AG09309 (cell line): ENCODE measurements at regions not wholly inside any gene's neighbourhood (a gene's known extent, or its start where the extent isn't known, plus 50 kb on each side); places are given as distances from the start of the nearest gene placed in this dataset.
A peak's percentile ranks its signal among the peaks of the same experiment; 100 is the strongest.

Experiments
- DNase-seq: peaks from one replicate; pipeline ENCODE4 v3.0.0-alpha.2; 2010; ENCODE audit warnings: low read depth
- H3K4me3 ChIP-seq: 2 replicates; pipeline ENCODE4 v1.5.1; 2011; ENCODE audit warnings: mild to moderate bottlenecking, low read depth, low read length, moderate library complexity; ENCODE audit not compliant: control insufficient read depth
- CTCF ChIP-seq: IDR thresholded peaks from 2 replicates; pipeline ENCODE4 v1.5.1; 2011; ENCODE audit warnings: mild to moderate bottlenecking, low read depth, low read length, inconsistent platforms; ENCODE audit not compliant: insufficient read depth, control insufficient read depth; ENCODE audit errors: missing control alignments

GRCh38 chr10:29130190-29130673 is 158.6 kb upstream of the LYZL1 start:
- TF ChIP-seq CTCF, result peak; percentile 64
- no peak overlapping the region for H3K4me3 ChIP-seq
- DNase-seq, result no peak

- H3K4me3 ChIP-seq, result no peak overlapping the region
- no peak for DNase-seq
- TF ChIP-seq CTCF, result no peak
Measured at GRCh38 chr10:29131952-29132547, 156.8 kb upstream of the LYZL1 start.

- DNase-seq, result no peak
- TF ChIP-seq CTCF, result no peak
- H3K4me3 ChIP-seq, result no peak overlapping the region
Measured at GRCh38 chr10:29132551-29133111, 156.2 kb upstream of the LYZL1 start.

GRCh38 chr10:29135337-29135736 is 153.5 kb upstream of the LYZL1 start:
- TF ChIP-seq CTCF, result no peak
- H3K4me3 ChIP-seq, result no peak overlapping the region
- no peak for DNase-seq

GRCh38 chr10:29136411-29136810 is 152.5 kb upstream of the LYZL1 start:
- H3K4me3 ChIP-seq, result no peak overlapping the region
- DNase-seq, result no peak
- no peak for TF ChIP-seq CTCF

GRCh38 chr10:29140151-29140550 is 148.7 kb upstream of the LYZL1 start:
- H3K4me3 ChIP-seq, result no peak overlapping the region
- no peak for DNase-seq
- TF ChIP-seq CTCF, result no peak

GRCh38 chr10:29140991-29141390 is 147.9 kb upstream of the LYZL1 start:
- DNase-seq, result peak; percentile 82
- TF ChIP-seq CTCF, result no peak
- no peak overlapping the region for H3K4me3 ChIP-seq
